ENCODE measurements at regions not wholly inside any gene's neighbourhood (a gene's known extent, or its start where the extent isn't known, plus 50 kb on each side); places are given as distances from the start of the nearest gene placed in this dataset.
"Not testable (repeated sequence)": the region's sequence is repeated elsewhere in the genome, so short reads cannot be mapped to it uniquely, and the experiment has no call there.

GRCh38 chr2:75892490-75892889 is 181.8 kb upstream of the GCFC2 start:
- no peak for DNase-seq (ENCODE audit: low read depth)

DNA sequence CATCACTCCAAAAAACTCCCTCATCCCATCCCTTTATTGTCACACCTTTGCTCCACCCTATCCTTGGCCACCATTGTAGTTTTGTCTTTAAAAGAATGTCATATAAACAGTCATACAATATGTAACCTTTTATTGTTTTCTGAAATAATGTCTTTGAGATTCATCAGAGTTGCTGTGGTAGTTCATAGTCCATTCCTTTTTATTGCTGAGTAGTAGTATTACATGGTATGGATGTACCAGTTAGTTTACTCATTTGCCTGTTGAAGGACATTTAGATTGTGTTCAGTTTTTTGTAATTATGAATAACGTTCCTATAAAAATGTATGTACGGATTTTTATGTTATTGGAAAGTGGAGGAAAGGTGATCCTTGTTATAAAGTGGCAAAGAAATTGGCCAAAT is 171.8 kb upstream of the GCFC2 start:
- no peak for DNase-seq (ENCODE audit: low read depth)

DNA sequence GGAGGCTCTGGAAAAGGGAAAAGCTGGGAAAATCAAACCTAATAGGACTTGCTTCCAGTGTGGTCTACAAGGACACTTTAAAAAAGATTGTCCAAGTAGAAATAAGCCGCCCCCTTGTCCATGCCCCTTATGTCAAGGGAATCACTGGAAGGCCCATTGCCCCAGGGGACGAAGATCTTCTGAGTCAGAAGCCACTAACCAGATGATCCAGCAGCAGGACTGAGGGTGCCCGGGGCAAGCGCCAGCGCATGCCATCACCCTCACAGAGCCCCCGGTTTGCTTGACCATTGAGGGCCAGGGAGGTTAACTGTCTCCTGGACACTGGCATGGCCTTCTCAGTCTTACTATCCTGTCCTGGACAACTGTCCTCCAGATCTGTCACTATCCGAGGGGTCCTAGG is 164.9 kb upstream of the GCFC2 start:
- DNase-seq (ENCODE audit: low read depth), result not testable (repeated sequence)

DNA sequence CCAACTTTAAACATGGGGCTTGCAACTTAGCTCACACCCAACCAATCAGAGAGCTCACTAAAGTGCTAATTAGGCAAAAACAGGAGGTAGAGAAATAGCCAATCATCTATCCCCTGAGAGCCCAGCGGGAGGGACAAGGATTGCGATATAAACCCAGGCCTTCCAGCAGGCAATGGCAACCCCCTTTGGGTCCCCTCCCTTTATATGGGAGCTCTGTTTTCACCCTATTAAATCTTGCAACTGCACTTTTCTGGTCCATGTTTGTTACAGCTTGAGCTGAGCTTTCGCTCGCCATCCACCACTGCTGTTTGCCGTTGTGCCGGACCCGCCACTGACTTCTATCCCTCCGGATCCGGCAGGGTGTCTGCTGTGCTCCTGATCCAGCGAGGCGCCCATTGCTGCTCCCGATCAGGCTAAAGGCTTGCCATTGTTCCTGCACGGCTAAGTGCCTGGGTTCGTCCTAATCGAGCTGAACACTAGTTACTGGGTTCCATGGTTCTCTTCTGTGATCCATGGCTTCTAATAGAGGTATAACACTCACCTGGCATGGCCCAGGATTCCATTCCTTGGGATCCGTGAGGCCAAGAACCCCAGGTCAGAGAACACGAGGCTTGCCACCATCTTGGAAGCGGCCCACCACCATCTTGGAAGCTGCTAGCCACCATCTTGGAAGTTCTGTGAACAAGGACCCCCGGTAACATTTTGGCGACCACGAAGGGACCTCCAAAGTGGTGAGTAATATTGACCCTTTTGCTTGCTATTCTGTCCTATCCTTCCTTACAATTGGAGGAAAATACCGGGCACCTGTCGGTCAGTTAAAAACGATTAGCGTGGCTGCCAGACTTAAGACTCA is 161.3 kb upstream of the GCFC2 start:
- not testable (repeated sequence) for DNase-seq (ENCODE audit: low read depth)

- DNase-seq (ENCODE audit: low read depth), result no peak
These were observed 160.0 kb upstream of the GCFC2 start for GRCh38 chr2:75870651-75871137.

DNA sequence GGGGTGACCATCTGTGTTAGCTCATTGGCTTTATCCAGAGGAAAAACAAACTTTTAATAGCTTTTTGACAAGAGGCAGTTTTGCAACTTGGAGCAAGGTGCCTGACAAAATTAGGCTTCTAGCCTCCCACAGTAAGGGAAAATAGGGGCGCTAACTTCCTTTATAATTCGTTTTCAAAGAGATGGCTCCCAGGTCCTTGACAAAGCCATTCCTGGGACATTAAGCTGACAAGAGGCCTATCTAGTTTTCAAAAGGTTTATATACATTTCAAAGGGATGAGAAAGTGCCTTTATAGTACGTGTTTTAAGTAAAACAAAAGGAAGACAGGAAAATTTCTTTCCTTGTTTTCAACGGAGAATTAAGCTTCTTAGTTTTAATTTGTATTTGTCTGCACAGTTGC is 159.4 kb upstream of the GCFC2 start:
- no peak for DNase-seq (ENCODE audit: low read depth)

- DNase-seq (ENCODE audit: low read depth), result no peak
These were observed 155.0 kb upstream of the GCFC2 start for GRCh38 chr2:75865702-75866101.

DNA sequence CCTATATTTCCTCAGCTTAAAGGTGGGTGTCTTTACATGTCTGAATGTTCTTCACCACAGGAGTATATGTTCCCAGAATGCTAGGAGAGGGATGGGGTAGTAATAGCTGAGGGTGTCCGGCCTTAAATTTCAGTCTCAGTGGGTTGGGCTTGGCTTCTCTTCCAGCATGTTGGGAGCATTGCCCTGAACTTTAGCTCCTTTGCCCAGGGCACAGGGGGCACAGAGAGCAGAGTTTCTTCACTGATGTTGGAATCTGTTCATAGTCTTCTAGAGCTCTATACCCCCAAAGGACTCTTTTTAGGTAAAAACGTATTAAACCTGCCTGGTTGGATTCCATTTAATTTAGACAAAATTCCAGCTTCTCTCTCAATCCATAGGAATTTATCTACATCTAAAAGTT is 154.4 kb upstream of the GCFC2 start:
- DNase-seq (ENCODE audit: low read depth), result no peak

GRCh38 chr2:75862547-75862946 is 151.8 kb upstream of the GCFC2 start:
- DNase-seq (ENCODE audit: low read depth), result no peak

DNA sequence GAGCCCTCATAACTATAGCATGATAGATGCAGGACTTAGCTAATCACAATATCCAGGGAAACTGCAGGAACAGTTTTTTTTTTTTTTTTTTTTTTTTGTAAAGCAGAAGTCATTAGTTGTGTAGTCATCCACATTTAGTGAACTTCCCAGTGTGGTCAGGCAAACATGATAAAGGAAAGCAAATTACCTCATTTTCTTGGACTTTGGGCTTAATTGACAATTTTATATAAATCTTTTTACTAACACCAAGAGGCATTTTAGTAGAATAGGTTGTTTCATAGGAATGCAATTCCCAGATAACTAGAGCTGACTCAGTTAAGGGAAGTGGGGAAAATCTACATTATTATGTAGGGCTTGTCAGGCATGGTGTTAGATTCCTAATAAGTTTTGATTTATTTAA is 142.7 kb upstream of the GCFC2 start:
- DNase-seq (ENCODE audit: low read depth), result no peak

DNA sequence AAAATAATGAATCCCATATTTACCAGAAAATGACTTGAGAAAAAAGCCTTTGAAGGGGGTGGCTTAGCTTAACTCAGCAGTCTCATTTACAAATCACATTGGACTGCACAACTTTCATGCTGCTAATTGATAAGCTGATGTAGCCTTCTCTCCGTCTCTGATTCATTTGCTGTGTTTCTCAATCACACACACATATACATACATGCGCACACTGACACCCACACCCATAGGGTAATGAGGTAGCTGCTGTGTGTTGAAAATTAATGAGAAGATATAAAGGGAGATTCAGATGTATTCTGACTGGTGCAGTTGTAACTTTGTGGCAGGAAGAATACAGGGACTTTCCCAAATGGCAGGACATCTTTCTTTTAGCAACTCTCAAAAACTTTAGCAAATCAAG is 141.9 kb upstream of the GCFC2 start:
- DNase-seq (ENCODE audit: low read depth), result no peak

GRCh38 chr2:75846683-75847190 is 136.0 kb upstream of the GCFC2 start:
- DNase-seq (ENCODE audit: low read depth), result no peak

DNA sequence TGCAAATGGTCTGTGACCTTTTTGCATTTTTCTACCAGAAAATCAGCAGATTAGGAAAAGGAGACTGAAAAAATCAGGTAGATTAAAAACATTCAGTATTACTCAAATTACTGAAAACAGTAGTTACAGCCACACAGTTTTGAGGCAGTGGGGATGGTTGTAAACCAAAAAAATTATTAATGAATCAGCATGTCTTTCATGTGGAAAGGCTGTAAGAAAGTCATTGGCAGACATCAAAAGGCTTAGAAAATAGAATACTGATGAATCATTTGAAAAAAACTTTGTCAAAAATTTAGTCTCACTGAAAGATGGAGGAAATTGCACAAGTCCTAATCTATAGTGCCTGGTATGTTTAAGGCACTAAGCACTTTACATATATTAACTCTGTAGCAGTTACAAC is 133.9 kb upstream of the GCFC2 start:
- DNase-seq (ENCODE audit: low read depth), result no peak

- not testable (repeated sequence) for DNase-seq (ENCODE audit: low read depth)
These were observed 123.9 kb upstream of the GCFC2 start for GRCh38 chr2:75834588-75834987.

DNA sequence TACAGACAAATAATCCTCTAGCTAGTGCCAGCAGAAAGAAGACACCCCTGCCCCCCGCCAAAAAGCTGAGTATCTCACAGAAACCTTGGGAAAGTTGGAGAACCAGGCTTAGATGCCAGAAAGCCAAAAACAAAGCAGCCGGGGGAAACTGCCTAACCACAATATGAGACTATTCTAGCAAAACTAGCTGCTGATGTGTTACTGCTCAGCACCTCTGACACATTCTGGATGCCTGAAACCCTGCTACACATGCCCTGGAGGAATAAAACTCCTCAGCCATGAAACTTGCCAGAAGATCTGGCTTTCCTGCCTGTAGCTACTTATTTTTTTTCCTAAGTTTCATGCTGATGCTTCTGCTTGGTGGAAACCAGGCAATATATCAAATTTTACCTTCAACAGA is 122.7 kb upstream of the GCFC2 start:
- DNase-seq (ENCODE audit: low read depth), result no peak

GRCh38 chr2:75828826-75829225 is 118.1 kb upstream of the GCFC2 start:
- DNase-seq (ENCODE audit: low read depth), result no peak

DNA sequence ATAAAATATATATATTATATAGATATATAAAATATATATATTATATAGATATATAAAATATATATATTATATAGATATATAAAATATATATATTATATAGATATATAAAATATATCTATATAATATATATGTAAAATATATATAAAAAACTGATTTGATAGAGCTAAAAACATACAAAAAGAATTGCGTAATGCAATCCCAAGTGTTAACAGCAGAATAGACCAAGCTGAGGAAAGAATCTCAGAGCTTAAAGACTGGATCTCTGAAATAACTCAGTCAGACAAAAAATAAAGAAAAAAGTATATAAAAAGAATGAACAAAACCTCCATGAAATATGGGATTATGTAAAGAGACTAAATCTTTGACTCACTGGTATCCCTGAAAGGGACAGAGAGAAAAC is 112.8 kb upstream of the GCFC2 start:
- not testable (repeated sequence) for DNase-seq (ENCODE audit: low read depth)

- DNase-seq (ENCODE audit: low read depth), result no peak
These were observed 111.6 kb upstream of the GCFC2 start for GRCh38 chr2:75822336-75822735.

- DNase-seq (ENCODE audit: low read depth), result no peak
These were observed 110.0 kb upstream of the GCFC2 start for GRCh38 chr2:75820693-75821092.

- no peak for DNase-seq (ENCODE audit: low read depth)
These were observed 100.1 kb upstream of the GCFC2 start for GRCh38 chr2:75810611-75811330.

DNA sequence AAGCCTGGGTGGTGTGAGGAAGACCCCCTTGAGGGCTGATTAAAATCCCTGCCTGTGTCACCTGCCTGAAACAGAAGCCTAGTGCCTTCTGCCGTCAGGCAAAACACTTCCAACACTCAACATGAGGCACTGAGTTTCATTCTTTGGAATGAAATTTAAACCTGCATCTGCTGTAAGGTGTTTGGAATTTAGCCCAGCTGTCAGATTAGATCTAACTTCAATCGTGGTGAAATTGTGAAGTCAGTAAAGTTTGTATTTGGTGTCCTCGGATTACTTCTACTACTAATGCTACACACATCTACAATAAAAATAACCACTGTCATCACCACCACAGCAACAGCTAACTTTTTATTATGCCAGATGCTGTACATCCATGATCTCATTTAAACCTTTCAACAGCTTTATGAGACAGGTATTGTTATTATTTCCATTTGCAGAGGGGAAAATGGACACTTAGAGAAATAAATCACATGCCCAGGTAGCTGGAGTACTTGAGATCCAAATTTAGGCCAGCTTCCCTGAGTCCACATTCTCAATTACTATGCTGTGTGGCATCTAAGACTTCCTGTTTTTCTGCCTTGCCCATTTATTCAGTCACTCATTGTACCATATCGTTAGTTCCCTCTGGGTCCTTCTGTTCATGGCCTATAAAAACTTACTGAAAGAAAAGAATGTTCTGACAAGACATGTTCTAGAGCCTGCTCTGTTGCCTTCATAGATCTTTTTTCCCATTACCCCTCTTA is 98.2 kb upstream of the GCFC2 start:
- no peak for DNase-seq (ENCODE audit: low read depth)

DNA sequence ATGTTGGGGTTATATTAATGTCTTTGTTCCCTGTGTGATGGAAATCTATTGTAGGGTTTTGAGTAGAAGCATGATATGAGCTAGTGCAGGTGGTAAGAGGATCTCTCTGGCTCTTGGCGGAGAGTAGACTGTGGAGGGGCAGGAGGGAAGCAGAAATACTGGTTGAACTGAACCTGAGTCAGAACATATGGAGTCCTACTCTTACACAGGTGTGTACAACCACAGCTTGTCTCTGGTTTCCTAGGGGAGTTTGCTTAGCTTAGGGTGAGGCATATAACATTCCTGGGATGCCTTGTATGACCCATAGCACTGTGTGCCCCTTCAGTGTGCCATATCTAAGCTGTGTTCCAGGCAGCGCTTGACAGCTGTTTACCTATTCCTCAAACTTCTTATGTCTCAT is 97.3 kb upstream of the GCFC2 start:
- no peak for DNase-seq (ENCODE audit: low read depth)

Measured in fibroblast of gingiva (primary cell).